K562 (cell line): ENCODE measurements at regions not wholly inside any gene's neighbourhood (a gene's known extent, or its start where the extent isn't known, plus 50 kb on each side); places are given as distances from the start of the nearest gene placed in this dataset.

Source experiments
- CHCHD3 ChIP-seq: fragments of 250-450 bp; sonication (Bioruptor Pico); IDR thresholded peaks from 2 replicates; pipeline ENCODE4 v2.1.2; 2022; ENCODE audit warnings: mild to moderate bottlenecking
- CREB1 ChIP-seq, 2 experiments: sonication (generic) in 1 of 2; formaldehyde crosslinking in 1 of 2; IDR thresholded peaks; 2 replicates each; pipeline versions ENCODE4 v1.6.1 to v1.8.0; 2012 to 2022; ENCODE audit warnings: inconsistent platforms in 1 of 2, mild to moderate bottlenecking in 1 of 2, missing genetic modification reagents in 1 of 2, moderate library complexity in 1 of 2
- EGR1 ChIP-seq: fragments of 450-650 bp; conservative IDR thresholded peaks from 2 replicates; pipeline ENCODE4 v1.6.1; 2017; ENCODE audit warnings: mild to moderate bottlenecking
- ELF1 ChIP-seq: fragments of 200-800 bp; sonication (Bioruptor generic); IDR thresholded peaks from 2 replicates; pipeline ENCODE4 v1.6.1; 2016; ENCODE audit warnings: missing genetic modification characterization, missing compliant biosample characterization
- FOXK1 ChIP-seq: sonication (generic); formaldehyde crosslinking; IDR thresholded peaks from 2 replicates; pipeline ENCODE4 v1.8.0; 2022; ENCODE audit warnings: missing genetic modification reagents, mild to moderate bottlenecking, borderline replicate concordance
- TF ChIP-seq, protein P1 (sequence below): fragments of 450-650 bp; IDR thresholded peaks from 2 replicates; pipeline ENCODE4 v1.6.1; 2018; ENCODE audit not compliant: partially characterized antibody
- TF ChIP-seq, protein P2 (sequence below), 2 experiments: fragments of 450-650 bp in 1 of 2; IDR thresholded peaks; 2 replicates each; pipeline ENCODE4 v1.6.1; 2011 to 2017; ENCODE audit warnings: low read depth in 2 of 2, antibody characterized with exemption in 1 of 2, borderline replicate concordance in 1 of 2, low read length in 1 of 2, mild to moderate bottlenecking in 1 of 2, mixed read lengths in 1 of 2; ENCODE audit not compliant: control insufficient read depth in 1 of 2

DNA sequence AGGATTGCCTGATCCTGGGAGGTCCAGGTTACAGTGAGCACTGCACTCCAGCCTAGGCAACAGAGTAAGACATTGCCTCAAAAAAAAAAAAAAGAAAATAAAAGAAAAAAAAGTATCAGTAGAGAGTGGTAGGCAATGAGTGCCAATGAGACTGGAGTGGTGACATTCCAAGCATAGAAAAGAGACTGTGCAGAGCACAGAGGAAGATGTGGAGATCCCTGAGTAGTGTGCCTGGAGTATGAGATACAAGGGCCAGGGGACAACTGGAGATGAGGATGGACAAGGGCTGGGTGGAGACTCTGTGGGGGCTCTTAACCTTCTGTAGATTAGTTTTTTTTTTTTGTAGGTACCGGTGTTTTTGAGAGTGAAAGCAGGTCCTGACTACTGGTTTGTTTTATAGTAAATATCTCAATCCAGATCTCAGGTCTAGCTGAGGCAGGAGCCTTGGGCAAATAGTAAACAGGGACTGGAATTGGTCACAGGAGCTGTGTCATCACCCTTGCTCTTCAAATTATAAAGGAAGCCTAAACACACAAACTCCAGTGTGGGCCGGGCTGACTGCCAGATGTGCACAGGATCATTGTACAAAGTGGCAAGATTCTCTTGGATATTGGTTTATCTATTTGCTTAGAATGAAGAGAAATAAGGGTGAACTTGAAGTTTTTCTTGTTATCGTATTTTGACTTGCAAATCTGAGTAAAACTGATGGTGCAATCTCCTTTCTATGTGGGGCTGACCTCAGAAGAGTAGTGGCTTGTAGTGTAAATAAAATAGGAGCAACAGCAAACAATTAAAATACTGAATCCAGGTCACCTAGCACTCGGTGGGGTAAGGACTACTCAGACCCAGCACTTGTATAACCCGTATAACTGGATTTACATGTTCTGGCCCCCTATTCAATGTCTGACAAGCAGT is 144.9 kb downstream of the SOX4 start:
- TF ChIP-seq CREB1 (IDR thresholded peaks at IDR 0.05) (no peak), CREB1 (CRISPR knock-in tag; IDR thresholded peaks at IDR 0.05) (no peak), FOXK1 (CRISPR knock-in tag) (no peak), EGR1 (no peak), CHCHD3 (CRISPR knock-in tag) (no peak), ELF1 (tag) (no peak)
- TF ChIP-seq, protein P1, sequence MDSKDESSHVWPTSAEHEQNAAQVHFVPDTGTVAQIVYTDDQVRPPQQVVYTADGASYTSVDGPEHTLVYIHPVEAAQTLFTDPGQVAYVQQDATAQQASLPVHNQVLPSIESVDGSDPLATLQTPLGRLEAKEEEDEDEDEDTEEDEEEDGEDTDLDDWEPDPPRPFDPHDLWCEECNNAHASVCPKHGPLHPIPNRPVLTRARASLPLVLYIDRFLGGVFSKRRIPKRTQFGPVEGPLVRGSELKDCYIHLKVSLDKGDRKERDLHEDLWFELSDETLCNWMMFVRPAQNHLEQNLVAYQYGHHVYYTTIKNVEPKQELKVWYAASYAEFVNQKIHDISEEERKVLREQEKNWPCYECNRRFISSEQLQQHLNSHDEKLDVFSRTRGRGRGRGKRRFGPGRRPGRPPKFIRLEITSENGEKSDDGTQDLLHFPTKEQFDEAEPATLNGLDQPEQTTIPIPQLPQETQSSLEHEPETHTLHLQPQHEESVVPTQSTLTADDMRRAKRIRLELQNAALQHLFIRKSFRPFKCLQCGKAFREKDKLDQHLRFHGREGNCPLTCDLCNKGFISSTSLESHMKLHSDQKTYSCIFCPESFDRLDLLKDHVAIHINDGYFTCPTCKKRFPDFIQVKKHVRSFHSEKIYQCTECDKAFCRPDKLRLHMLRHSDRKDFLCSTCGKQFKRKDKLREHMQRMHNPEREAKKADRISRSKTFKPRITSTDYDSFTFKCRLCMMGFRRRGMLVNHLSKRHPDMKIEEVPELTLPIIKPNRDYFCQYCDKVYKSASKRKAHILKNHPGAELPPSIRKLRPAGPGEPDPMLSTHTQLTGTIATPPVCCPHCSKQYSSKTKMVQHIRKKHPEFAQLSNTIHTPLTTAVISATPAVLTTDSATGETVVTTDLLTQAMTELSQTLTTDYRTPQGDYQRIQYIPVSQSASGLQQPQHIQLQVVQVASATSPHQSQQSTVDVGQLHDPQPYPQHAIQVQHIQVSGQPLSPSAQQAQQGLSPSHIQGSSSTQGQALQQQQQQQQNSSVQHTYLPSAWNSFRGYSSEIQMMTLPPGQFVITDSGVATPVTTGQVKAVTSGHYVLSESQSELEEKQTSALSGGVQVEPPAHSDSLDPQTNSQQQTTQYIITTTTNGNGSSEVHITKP: no peak
- TF ChIP-seq, protein P2, sequence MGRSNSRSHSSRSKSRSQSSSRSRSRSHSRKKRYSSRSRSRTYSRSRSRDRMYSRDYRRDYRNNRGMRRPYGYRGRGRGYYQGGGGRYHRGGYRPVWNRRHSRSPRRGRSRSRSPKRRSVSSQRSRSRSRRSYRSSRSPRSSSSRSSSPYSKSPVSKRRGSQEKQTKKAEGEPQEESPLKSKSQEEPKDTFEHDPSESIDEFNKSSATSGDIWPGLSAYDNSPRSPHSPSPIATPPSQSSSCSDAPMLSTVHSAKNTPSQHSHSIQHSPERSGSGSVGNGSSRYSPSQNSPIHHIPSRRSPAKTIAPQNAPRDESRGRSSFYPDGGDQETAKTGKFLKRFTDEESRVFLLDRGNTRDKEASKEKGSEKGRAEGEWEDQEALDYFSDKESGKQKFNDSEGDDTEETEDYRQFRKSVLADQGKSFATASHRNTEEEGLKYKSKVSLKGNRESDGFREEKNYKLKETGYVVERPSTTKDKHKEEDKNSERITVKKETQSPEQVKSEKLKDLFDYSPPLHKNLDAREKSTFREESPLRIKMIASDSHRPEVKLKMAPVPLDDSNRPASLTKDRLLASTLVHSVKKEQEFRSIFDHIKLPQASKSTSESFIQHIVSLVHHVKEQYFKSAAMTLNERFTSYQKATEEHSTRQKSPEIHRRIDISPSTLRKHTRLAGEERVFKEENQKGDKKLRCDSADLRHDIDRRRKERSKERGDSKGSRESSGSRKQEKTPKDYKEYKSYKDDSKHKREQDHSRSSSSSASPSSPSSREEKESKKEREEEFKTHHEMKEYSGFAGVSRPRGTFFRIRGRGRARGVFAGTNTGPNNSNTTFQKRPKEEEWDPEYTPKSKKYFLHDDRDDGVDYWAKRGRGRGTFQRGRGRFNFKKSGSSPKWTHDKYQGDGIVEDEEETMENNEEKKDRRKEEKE (IDR thresholded peaks at IDR 0.05; ENCODE audit: borderline replicate concordance in 1 of 2, control insufficient read depth in 1 of 2, low read depth in 2 of 2, low read length in 1 of 2): no peak
